Fibroblast of lung (primary cell): ENCODE measurements at regions not wholly inside any gene's neighbourhood (a gene's known extent, or its start where the extent isn't known, plus 50 kb on each side); places are given as distances from the start of the nearest gene placed in this dataset.

Experiments used
- DNase-seq, 2 donors: peaks; one replicate each; pipeline versions ENCODE4 v3.0.0 to v3.0.0-alpha.2; 2010; ENCODE audit warnings: low read depth in 2 of 2
- H2AFZ ChIP-seq: 2 replicates; pipeline ENCODE4 v1.5.1; 2012; ENCODE audit warnings: low read length, control low read depth, inconsistent platforms
- H3K27ac ChIP-seq: 2 replicates; pipeline ENCODE4 v1.5.1; 2011; ENCODE audit warnings: low read length, control low read depth; ENCODE audit not compliant: insufficient read depth
- H3K27me3 ChIP-seq: 2 replicates; pipeline ENCODE4 v1.5.1; 2011; ENCODE audit warnings: mild to moderate bottlenecking, low read length; ENCODE audit not compliant: control insufficient read depth, insufficient read depth
- H3K36me3 ChIP-seq: 2 replicates; pipeline ENCODE4 v1.5.1; 2011; ENCODE audit warnings: low read length; ENCODE audit not compliant: control insufficient read depth, insufficient read depth
- H3K4me1 ChIP-seq: 2 replicates; pipeline ENCODE4 v1.5.1; 2011; ENCODE audit warnings: low read length; ENCODE audit not compliant: control insufficient read depth, insufficient read depth; ENCODE audit errors: extremely low read depth
- H3K4me2 ChIP-seq: 2 replicates; pipeline ENCODE4 v1.5.1; 2011; ENCODE audit warnings: low read length, control low read depth; ENCODE audit not compliant: insufficient read depth; ENCODE audit errors: extremely low read depth
- H3K4me3 ChIP-seq, 4 experiments: fragments of 200-600 bp in 1 of 4; sonication (generic) in 1 of 4; replicated peaks in 1 of 4; 2 replicates each; pipeline ENCODE4 v1.5.1; 2011 to 2016; ENCODE audit warnings: low read length in 4 of 4, low read depth in 3 of 4, mild to moderate bottlenecking in 3 of 4, control low read depth in 2 of 4, inconsistent platforms in 1 of 4, mixed read lengths in 1 of 4; ENCODE audit not compliant: insufficient read depth in 1 of 4; ENCODE audit errors: control extremely low read depth in 1 of 4
- H3K79me2 ChIP-seq: 2 replicates; pipeline ENCODE4 v1.5.1; 2012; ENCODE audit warnings: mild to moderate bottlenecking, low read length, inconsistent platforms; ENCODE audit not compliant: control insufficient read depth, insufficient read depth
- H3K9ac ChIP-seq: 2 replicates; pipeline ENCODE4 v1.5.1; 2011; ENCODE audit warnings: mild to moderate bottlenecking, low read length, control low read depth; ENCODE audit not compliant: insufficient read depth
- H3K9me3 ChIP-seq: 2 replicates; pipeline ENCODE4 v1.5.1; 2012; ENCODE audit warnings: low read depth, low read length; ENCODE audit not compliant: control insufficient read depth, insufficient read depth
- H4K20me1 ChIP-seq: 2 replicates; pipeline ENCODE4 v1.5.1; 2011; ENCODE audit warnings: low read length; ENCODE audit not compliant: control insufficient read depth, insufficient read depth; ENCODE audit errors: extremely low read depth
- CTCF ChIP-seq, 2 donors: IDR thresholded peaks in 1 of 2; conservative IDR thresholded peaks in 1 of 2; 1 replicate in 1 of 2; 2 replicates in 1 of 2; pipeline ENCODE4 v1.5.1; 2011 to 2012; ENCODE audit warnings: low read length in 2 of 2, control low read depth in 1 of 2, inconsistent platforms in 1 of 2, low read depth in 1 of 2, mild to moderate bottlenecking in 1 of 2
- EZH2 ChIP-seq: IDR thresholded peaks from 2 replicates; pipeline ENCODE4 v1.5.1; 2012; ENCODE audit warnings: low read length, control low read depth, mild to moderate bottlenecking; ENCODE audit errors: missing control alignments

- TF ChIP-seq CTCF (conservative IDR thresholded peaks at IDR 0.05 in 1 of 2, IDR thresholded peaks at IDR 0.05 in 1 of 2; ENCODE audit: low read depth in 1 of 2, low read length in 2 of 2) = no peak
- TF ChIP-seq EZH2 = no peak
- no peak overlapping the region for H3K4me2 ChIP-seq
- H3K36me3 ChIP-seq = no peaks in the 10 kb centered on the region
- H3K27me3 ChIP-seq = no peaks in the 10 kb centered on the region
- H3K27ac ChIP-seq = no peak overlapping the region
- no peak for DNase-seq
- H3K79me2 ChIP-seq = no peaks in the 10 kb centered on the region
- H4K20me1 ChIP-seq = no peaks in the 10 kb centered on the region
- H2AFZ ChIP-seq = no peak overlapping the region
- no peak overlapping the region for H3K4me3 ChIP-seq
- no peak overlapping the region for H3K9ac ChIP-seq
- no peaks in the 10 kb centered on the region for H3K9me3 ChIP-seq
- H3K4me1 ChIP-seq = no peaks in the 10 kb centered on the region
Measured at GRCh38 chr12:126361804-126362203, 1296.6 kb downstream of the AACS start.

GRCh38 chr12:126362493-126362892 is 1297.3 kb downstream of the AACS start:
- no peaks in the 10 kb centered on the region for H3K27me3 ChIP-seq
- peak in 1 of 2 donors; percentile 40 for DNase-seq
- H3K4me3 ChIP-seq = no peak overlapping the region
- no peaks in the 10 kb centered on the region for H3K79me2 ChIP-seq
- H2AFZ ChIP-seq = no peak overlapping the region
- H3K27ac ChIP-seq = no peak overlapping the region
- no peak for TF ChIP-seq EZH2
- no peak for TF ChIP-seq CTCF (conservative IDR thresholded peaks at IDR 0.05 in 1 of 2, IDR thresholded peaks at IDR 0.05 in 1 of 2; ENCODE audit: low read depth in 1 of 2, low read length in 2 of 2)
- H3K36me3 ChIP-seq = no peaks in the 10 kb centered on the region
- no peaks in the 10 kb centered on the region for H3K4me1 ChIP-seq
- no peak overlapping the region for H3K9ac ChIP-seq
- no peak overlapping the region for H3K4me2 ChIP-seq
- no peaks in the 10 kb centered on the region for H3K9me3 ChIP-seq
- no peaks in the 10 kb centered on the region for H4K20me1 ChIP-seq

GRCh38 chr12:126362964-126363363 is 1297.7 kb downstream of the AACS start:
- Histone ChIP-seq H3K4me3 (no peak overlapping the region), H3K27ac (no peak overlapping the region), H3K79me2 (no peaks in the 10 kb centered on the region), H3K4me1 (no peaks in the 10 kb centered on the region), H2AFZ (no peak overlapping the region), H3K36me3 (no peaks in the 10 kb centered on the region), H3K27me3 (no peaks in the 10 kb centered on the region), H4K20me1 (no peaks in the 10 kb centered on the region), H3K9me3 (no peaks in the 10 kb centered on the region), H3K4me2 (no peak overlapping the region), H3K9ac (no peak overlapping the region)
- no peak for DNase-seq
- no peak for TF ChIP-seq CTCF (conservative IDR thresholded peaks at IDR 0.05 in 1 of 2, IDR thresholded peaks at IDR 0.05 in 1 of 2; ENCODE audit: low read depth in 1 of 2, low read length in 2 of 2)
- no peak for TF ChIP-seq EZH2
